Mesenchymal stem cell (in vitro differentiated cells and primary cell): ENCODE measurements at regions not wholly inside any gene's neighbourhood (a gene's known extent, or its start where the extent isn't known, plus 50 kb on each side); places are given as distances from the start of the nearest gene placed in this dataset.

ENCODE experiments used
- DNase-seq: peaks from one replicate; pipeline ENCODE4 v3.0.0-alpha.2; 2013
- H2AFZ ChIP-seq: one replicate; pipeline ENCODE4 v1.6.1; 2013; ENCODE audit warnings: low read depth, mild to moderate bottlenecking, control low read depth, inconsistent platforms, low read length, moderate library complexity
- H2AK5ac ChIP-seq: 2 replicates; pipeline ENCODE4 v1.6.1; 2013; ENCODE audit warnings: low read length, moderate library complexity, mild to moderate bottlenecking, inconsistent platforms; ENCODE audit not compliant: severe bottlenecking
- H2BK120ac ChIP-seq: one replicate; pipeline ENCODE4 v1.6.1; 2013; ENCODE audit warnings: low read depth, mild to moderate bottlenecking, inconsistent platforms, low read length, moderate library complexity
- H2BK12ac ChIP-seq, 2 experiments: one replicate each; pipeline ENCODE4 v1.6.1; 2013; ENCODE audit warnings: inconsistent platforms in 2 of 2, low read length in 2 of 2, mild to moderate bottlenecking in 2 of 2, moderate library complexity in 2 of 2, control low read depth in 1 of 2
- H2BK15ac ChIP-seq: one replicate; pipeline ENCODE4 v1.6.1; 2013; ENCODE audit warnings: mild to moderate bottlenecking, low read depth, inconsistent platforms; ENCODE audit not compliant: poor library complexity, severe bottlenecking
- H2BK5ac ChIP-seq: 2 replicates; pipeline ENCODE4 v1.6.1; 2013; ENCODE audit warnings: low read depth, mild to moderate bottlenecking, low read length, control low read depth, inconsistent platforms; ENCODE audit not compliant: poor library complexity, severe bottlenecking
- H3K14ac ChIP-seq, 2 experiments: one replicate each; pipeline ENCODE4 v1.6.1; 2013; ENCODE audit warnings: inconsistent platforms in 2 of 2, low read length in 2 of 2, control low read depth in 1 of 2, mild to moderate bottlenecking in 1 of 2, moderate library complexity in 1 of 2
- H3K18ac ChIP-seq, 2 experiments: one replicate each; pipeline ENCODE4 v1.6.1; 2013; ENCODE audit warnings: inconsistent platforms in 2 of 2, low read length in 2 of 2, control low read depth in 1 of 2, low read depth in 1 of 2, mild to moderate bottlenecking in 1 of 2
- H3K23ac ChIP-seq, 2 experiments: one replicate each; pipeline ENCODE4 v1.6.1; 2013; ENCODE audit warnings: inconsistent platforms in 2 of 2, low read length in 2 of 2, mild to moderate bottlenecking in 2 of 2, moderate library complexity in 2 of 2, control low read depth in 1 of 2
- H3K27ac ChIP-seq: 2 replicates; pipeline ENCODE4 v1.5.1; 2013; ENCODE audit warnings: mild to moderate bottlenecking, moderate library complexity, low read length, control low read depth, inconsistent platforms; ENCODE audit not compliant: poor library complexity, severe bottlenecking
- H3K27me3 ChIP-seq, 2 experiments: 2 replicates each; pipeline versions ENCODE4 v1.6.1 to v1.7.0; 2013; ENCODE audit warnings: low read length in 2 of 2, mild to moderate bottlenecking in 2 of 2, moderate library complexity in 2 of 2, control low read depth in 1 of 2, inconsistent platforms in 1 of 2; ENCODE audit not compliant: control insufficient read depth in 1 of 2, insufficient read depth in 1 of 2
- H3K36me3 ChIP-seq, 2 experiments: 2 replicates each; pipeline versions ENCODE4 v1.6.1 to v1.7.0; 2013; ENCODE audit warnings: low read length in 2 of 2, control low read depth in 1 of 2, inconsistent platforms in 1 of 2, low read depth in 1 of 2, mild to moderate bottlenecking in 1 of 2; ENCODE audit not compliant: insufficient read depth in 2 of 2, control insufficient read depth in 1 of 2
- H3K4ac ChIP-seq, 2 experiments: one replicate each; pipeline ENCODE4 v1.6.1; 2013; ENCODE audit warnings: inconsistent platforms in 2 of 2, low read length in 2 of 2, mild to moderate bottlenecking in 2 of 2, moderate library complexity in 2 of 2, control low read depth in 1 of 2, low read depth in 1 of 2
- H3K4me1 ChIP-seq: 2 replicates; pipeline ENCODE4 v1.6.1; 2013; ENCODE audit warnings: low read depth, low read length, control low read depth; ENCODE audit not compliant: control insufficient read depth, insufficient read depth
- H3K4me2 ChIP-seq: 2 replicates; pipeline ENCODE4 v1.6.1; 2013; ENCODE audit warnings: low read length, mild to moderate bottlenecking, inconsistent platforms; ENCODE audit not compliant: poor library complexity, severe bottlenecking
- H3K4me3 ChIP-seq, 2 experiments: 2 replicates each; pipeline versions ENCODE4 v1.5.1 to v1.7.0; 2013; ENCODE audit warnings: low read length in 2 of 2, mild to moderate bottlenecking in 2 of 2, control low read depth in 1 of 2, low read depth in 1 of 2; ENCODE audit not compliant: insufficient read depth in 1 of 2
- H3K79me1 ChIP-seq: replicated peaks from 2 replicates; pipeline ENCODE4 v1.6.1; 2013; ENCODE audit warnings: mild to moderate bottlenecking, control low read depth, low read length, inconsistent platforms; ENCODE audit not compliant: poor library complexity, severe bottlenecking
- H3K9ac ChIP-seq: 2 replicates; pipeline ENCODE4 v1.7.0; 2013; ENCODE audit warnings: mild to moderate bottlenecking, low read length, moderate library complexity
- H3K9me3 ChIP-seq: 2 replicates; pipeline ENCODE4 v1.7.0; 2013; ENCODE audit warnings: mild to moderate bottlenecking, low read length; ENCODE audit not compliant: control insufficient read depth
- H4K8ac ChIP-seq: one replicate; pipeline ENCODE4 v1.6.1; 2013; ENCODE audit warnings: inconsistent platforms, mild to moderate bottlenecking, low read length, moderate library complexity
- H4K91ac ChIP-seq: one replicate; pipeline ENCODE4 v1.6.1; 2013; ENCODE audit warnings: mild to moderate bottlenecking, low read length, inconsistent platforms
- WGBS: methylation state at CpG from one replicate; pipeline ENCODE4 v1.1.7; 2013; ENCODE audit warnings: mixed read lengths; 5-methylcytosine and 5-hydroxymethylcytosine counted together

DNA sequence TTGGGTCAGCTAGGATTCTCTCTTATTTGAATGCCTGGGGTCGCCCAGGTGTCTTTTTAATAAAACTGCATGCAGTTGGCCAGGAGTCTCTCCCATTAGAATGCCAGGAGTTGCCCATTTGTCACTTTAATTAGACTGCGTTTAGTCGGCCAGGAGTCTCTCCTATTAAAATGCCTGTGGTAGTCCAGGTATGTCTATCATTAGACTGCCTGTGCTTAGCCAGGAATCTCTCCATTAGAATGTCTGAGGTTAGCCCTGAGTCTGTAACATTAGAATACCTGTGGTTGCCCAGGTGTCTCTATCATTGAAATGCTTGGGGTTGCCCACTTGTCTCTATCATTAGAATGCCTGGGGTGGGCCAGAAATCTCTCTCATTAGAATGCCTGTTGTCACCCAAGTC lies 1470.9 kb downstream of the UQCRFS1 start:
- Histone ChIP-seq H3K4me2 (no peak overlapping the region), H3K9ac (no peak overlapping the region), H3K14ac (no peak overlapping the region), H3K4me1 (no peaks in the 10 kb centered on the region), H3K4ac (no peak overlapping the region), H4K8ac (no peak overlapping the region), H2BK120ac (no peak overlapping the region), H3K27me3 (no peaks in the 10 kb centered on the region), H3K18ac (no peak overlapping the region), H3K36me3 (no peaks in the 10 kb centered on the region), H2BK15ac (no peak overlapping the region), H4K91ac (no peak overlapping the region), H3K79me1 (peaks cover 15% of the 10 kb centered on the region), H3K27ac (no peak overlapping the region), H2BK12ac (no peak overlapping the region), H2AFZ (no peak overlapping the region), H2AK5ac (no peak overlapping the region), H3K9me3 (no peaks in the 10 kb centered on the region), H3K23ac (no peak overlapping the region), H2BK5ac (no peak overlapping the region), H3K4me3 (no peak overlapping the region)
- no peak for DNase-seq
- WGBS: 84% methylated on average over 3 of the region's 3 CpGs

DNA sequence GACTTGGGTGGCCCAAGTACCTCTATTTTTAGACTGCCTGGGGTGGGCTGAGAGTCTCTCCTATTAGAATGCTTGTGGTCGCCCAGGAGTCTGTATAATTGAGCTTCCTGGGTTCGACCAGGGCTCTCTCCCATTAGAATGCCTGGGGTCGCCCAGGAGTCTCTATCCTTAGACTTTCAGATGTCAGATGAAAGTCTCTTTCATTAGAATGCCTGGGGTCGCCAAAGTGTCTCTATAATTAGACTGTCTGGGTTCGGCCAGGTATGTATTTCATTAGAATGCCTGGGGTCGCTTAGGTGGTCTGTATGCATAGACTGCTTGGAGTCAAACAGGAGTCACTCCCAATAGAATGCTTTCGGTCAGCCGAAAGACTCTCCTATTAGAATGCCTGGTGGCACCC lies 1471.7 kb downstream of the UQCRFS1 start:
- H2AK5ac ChIP-seq: no peak overlapping the region
- no peak overlapping the region for H3K27ac ChIP-seq
- no peak overlapping the region for H3K9ac ChIP-seq
- no peak overlapping the region for H2BK120ac ChIP-seq
- H3K14ac ChIP-seq: no peak overlapping the region
- no peak overlapping the region for H4K8ac ChIP-seq
- DNase-seq: no peak
- no peak overlapping the region for H3K18ac ChIP-seq
- H3K4me2 ChIP-seq: no peak overlapping the region
- peaks cover 20% of the 10 kb centered on the region for H3K79me1 ChIP-seq
- no peak overlapping the region for H2BK12ac ChIP-seq
- H3K4ac ChIP-seq: no peak overlapping the region
- no peak overlapping the region for H2BK15ac ChIP-seq
- H2BK5ac ChIP-seq: no peak overlapping the region
- H3K27me3 ChIP-seq: no peaks in the 10 kb centered on the region
- no peaks in the 10 kb centered on the region for H3K36me3 ChIP-seq
- H3K4me1 ChIP-seq: no peaks in the 10 kb centered on the region
- no peak overlapping the region for H3K23ac ChIP-seq
- no peak overlapping the region for H4K91ac ChIP-seq
- 85% methylated on average over 8 of the region's 8 CpGs for WGBS
- no peak overlapping the region for H3K4me3 ChIP-seq
- H2AFZ ChIP-seq: no peak overlapping the region
- no peaks in the 10 kb centered on the region for H3K9me3 ChIP-seq

GRCh38 chr19:27740396-27740795 lies 1472.6 kb downstream of the UQCRFS1 start:
- Histone ChIP-seq H2BK120ac (no peak overlapping the region), H3K4me2 (no peak overlapping the region), H3K79me1 (peaks cover 20% of the 10 kb centered on the region), H4K91ac (no peak overlapping the region), H4K8ac (no peak overlapping the region), H3K9ac (no peak overlapping the region), H2BK5ac (no peak overlapping the region), H3K18ac (no peak overlapping the region), H3K27me3 (no peaks in the 10 kb centered on the region), H2AFZ (no peak overlapping the region), H3K9me3 (no peaks in the 10 kb centered on the region), H3K27ac (no peak overlapping the region), H3K23ac (no peak overlapping the region), H3K4me1 (no peaks in the 10 kb centered on the region), H3K4ac (no peak overlapping the region), H3K36me3 (no peaks in the 10 kb centered on the region), H2BK12ac (no peak overlapping the region), H2BK15ac (no peak overlapping the region), H3K14ac (no peak overlapping the region), H3K4me3 (no peak overlapping the region), H2AK5ac (no peak overlapping the region)
- 88% methylated on average over 3 of the region's 3 CpGs for WGBS
- DNase-seq: no peak

DNA sequence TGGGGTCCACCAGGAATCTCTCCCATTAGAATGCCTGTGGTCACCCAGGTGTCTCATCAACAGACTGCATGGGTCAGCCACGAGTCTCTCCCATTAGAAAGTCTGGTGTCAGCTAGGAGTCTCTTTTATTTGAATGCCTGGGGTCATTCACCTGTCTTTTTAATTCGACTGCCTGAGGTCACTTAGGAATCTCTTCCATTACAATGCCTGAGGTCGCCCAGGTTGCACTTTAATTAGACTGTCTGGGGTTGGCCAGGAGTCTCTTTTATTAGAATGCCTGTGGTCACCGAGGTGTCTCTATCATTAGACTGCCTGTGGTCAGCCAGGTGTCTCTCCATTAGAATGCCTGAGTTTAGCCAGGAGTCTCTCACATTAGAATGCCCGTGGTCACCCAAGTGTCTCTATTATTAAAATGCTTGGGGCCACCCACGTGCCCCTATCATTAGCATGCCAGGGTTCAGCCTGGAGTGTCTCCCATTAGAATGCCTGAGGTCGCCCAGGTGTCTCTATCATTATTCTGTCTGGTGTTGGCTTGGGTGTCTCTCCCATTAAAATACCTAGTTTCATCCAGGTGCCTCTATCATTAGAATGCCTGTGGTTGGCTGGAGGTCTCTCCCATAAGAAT lies 1474.3 kb downstream of the UQCRFS1 start:
- H2BK120ac ChIP-seq: no peak overlapping the region
- H3K79me1 ChIP-seq: peaks cover 20% of the 10 kb centered on the region
- no peak overlapping the region for H3K9ac ChIP-seq
- 75% methylated on average over 7 of the region's 7 CpGs for WGBS
- H3K4me3 ChIP-seq: no peak overlapping the region
- DNase-seq: no peak
- no peak overlapping the region for H4K8ac ChIP-seq
- no peak overlapping the region for H3K14ac ChIP-seq
- no peaks in the 10 kb centered on the region for H3K9me3 ChIP-seq
- no peak overlapping the region for H2BK12ac ChIP-seq
- H3K4me1 ChIP-seq: no peaks in the 10 kb centered on the region
- H2BK15ac ChIP-seq: no peak overlapping the region
- no peak overlapping the region for H3K18ac ChIP-seq
- no peak overlapping the region for H2AFZ ChIP-seq
- H2BK5ac ChIP-seq: no peak overlapping the region
- H3K27ac ChIP-seq: no peak overlapping the region
- no peak overlapping the region for H3K4me2 ChIP-seq
- H3K23ac ChIP-seq: no peak overlapping the region
- no peak overlapping the region for H4K91ac ChIP-seq
- H3K36me3 ChIP-seq: no peaks in the 10 kb centered on the region
- H2AK5ac ChIP-seq: no peak overlapping the region
- no peak overlapping the region for H3K4ac ChIP-seq
- no peaks in the 10 kb centered on the region for H3K27me3 ChIP-seq
